ENCODE measurements at regions not wholly inside any gene's neighbourhood (a gene's known extent, or its start where the extent isn't known, plus 50 kb on each side); places are given as distances from the start of the nearest gene placed in this dataset.

DNA sequence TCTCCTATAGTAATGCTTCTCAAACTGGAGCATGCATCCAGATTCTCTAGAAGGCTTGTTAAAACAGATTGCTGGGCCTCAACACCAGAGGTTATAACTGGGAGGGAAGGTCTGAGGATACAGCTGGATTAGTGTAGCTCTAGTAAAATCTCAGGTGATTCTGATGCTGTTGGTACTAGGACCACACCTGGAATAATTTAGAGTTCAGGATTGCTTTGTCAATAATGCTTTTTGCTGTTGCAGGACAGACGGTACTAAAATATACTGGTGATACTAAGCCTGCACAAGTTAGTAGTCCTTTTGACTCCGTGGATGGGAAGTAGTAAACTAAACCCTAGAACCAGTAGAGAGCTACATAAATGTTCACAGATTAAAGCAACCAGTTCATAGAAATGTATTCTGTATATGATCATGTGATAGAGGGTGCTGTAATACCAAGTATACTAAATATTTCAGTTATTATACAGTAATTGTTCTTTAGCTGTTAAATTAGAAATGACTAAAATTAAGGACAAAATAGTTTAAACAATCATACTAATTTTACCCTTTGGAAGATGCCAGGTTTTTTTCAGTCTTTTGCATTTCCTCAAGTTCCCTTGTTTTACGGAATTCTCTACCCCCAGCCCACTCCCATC lies 258.2 kb upstream of the STARD13 start:
- Histone ChIP-seq H2AFZ (ENCODE audit: control insufficient read depth, low read depth, low read length) (peak overlapping the region; percentile 70), H3K36me3 (ENCODE audit: control insufficient read depth in 2 of 2, insufficient read depth in 2 of 2, low read length in 1 of 2) (no peaks in the 10 kb centered on the region), H3K9ac (ENCODE audit: control insufficient read depth, insufficient read depth, low read length) (peak overlapping the region; percentile 87), H3K4me1 (ENCODE audit: control insufficient read depth, insufficient read depth, low read length) (peaks cover 18% of the 10 kb centered on the region), H3K27ac (ENCODE audit: control insufficient read depth, insufficient read depth) (peak overlapping the region; percentile 97), H3K79me2 (ENCODE audit: control insufficient read depth, insufficient read depth, low read length) (no peaks in the 10 kb centered on the region), H3K4me3 (peak overlapping the region; percentile 69; the same call in 1 of the 2 replicates), H4K20me1 (ENCODE audit: control insufficient read depth, insufficient read depth) (no peaks in the 10 kb centered on the region), H3K9me3 (replicated peaks; ENCODE audit: control insufficient read depth, insufficient read depth, low read length) (peaks cover 2% of the 10 kb centered on the region; the same call in 2 of the 3 replicates), H3K27me3 (replicated peaks in 1 of 2; ENCODE audit: control insufficient read depth in 2 of 2, insufficient read depth in 2 of 2, low read length in 1 of 2) (no peaks in the 10 kb centered on the region), H3K4me2 (ENCODE audit: control insufficient read depth, insufficient read depth) (peak overlapping the region; percentile 69)
- ChIA-PET POLR2A (interaction anchor here (0.6 to 3.1 kb wide), 11 partner anchors 135 to 638 kb away, joined by 3 to 20 read pairs (median 4); no protein-coding TSS in a partner anchor), SMC1A (ENCODE audit: uncharacterized antibody, unreplicated experiment) (interaction anchor here (0.7 to 5.2 kb wide), 37 partner anchors 9 to 1620 kb away, joined by 3 to 134 read pairs (median 4); partner anchors contain the start of gene RFC3), CTCF (interaction anchor here (0.8 to 3.9 kb wide), 25 partner anchors 10 to 1615 kb away, joined by 3 to 90 read pairs (median 5); no protein-coding TSS in a partner anchor), RAD21 (ENCODE audit: unreplicated experiment) (interaction anchor here (0.5 to 5.2 kb wide), 42 partner anchors 9 to 1620 kb away, joined by 3 to 132 read pairs (median 4); partner anchors contain the start of genes PDS5B and RFC3)
- BruUV-seq (replicated peaks): no TSS peak
- FAIRE-seq (peak; percentile 82), DNase-seq (ENCODE audit: low read depth, low spot score) (no peak), ATAC-seq (no peak)
- in situ Hi-C loops (cut with MboI) (loop anchor here (5.0 to 25.0 kb wide), 5 partner anchors 336 to 1621 kb away; partner anchors contain the start of genes N4BP2L1, N4BP2L2 and PDS5B), intact Hi-C loops (cut with micrococcal nuclease; ENCODE audit: unreplicated experiment) (loop anchor here (1.0 to 5.0 kb wide), 9 partner anchors 180 to 1005 kb away; partner anchors contain the start of genes N4BP2L2 and RFC3)
- TF ChIP-seq ZBED1 (IDR thresholded peaks at IDR 0.05; ENCODE audit: borderline replicate concordance) (no peak), ZNF217 (IDR thresholded peaks at IDR 0.05) (no peak), TARDBP (IDR thresholded peaks at IDR 0.05; ENCODE audit: borderline replicate concordance) (no peak), RAD21 (IDR thresholded peaks at IDR 0.05; ENCODE audit: insufficient read depth, low read depth, low read length) (0 out of 2 replicates have a peak, but pooled peaks have one; percentile 8), FOXM1 (IDR thresholded peaks at IDR 0.05; ENCODE audit: low read depth, low read length) (no peak)
- TF ChIP-seq, protein P1, sequence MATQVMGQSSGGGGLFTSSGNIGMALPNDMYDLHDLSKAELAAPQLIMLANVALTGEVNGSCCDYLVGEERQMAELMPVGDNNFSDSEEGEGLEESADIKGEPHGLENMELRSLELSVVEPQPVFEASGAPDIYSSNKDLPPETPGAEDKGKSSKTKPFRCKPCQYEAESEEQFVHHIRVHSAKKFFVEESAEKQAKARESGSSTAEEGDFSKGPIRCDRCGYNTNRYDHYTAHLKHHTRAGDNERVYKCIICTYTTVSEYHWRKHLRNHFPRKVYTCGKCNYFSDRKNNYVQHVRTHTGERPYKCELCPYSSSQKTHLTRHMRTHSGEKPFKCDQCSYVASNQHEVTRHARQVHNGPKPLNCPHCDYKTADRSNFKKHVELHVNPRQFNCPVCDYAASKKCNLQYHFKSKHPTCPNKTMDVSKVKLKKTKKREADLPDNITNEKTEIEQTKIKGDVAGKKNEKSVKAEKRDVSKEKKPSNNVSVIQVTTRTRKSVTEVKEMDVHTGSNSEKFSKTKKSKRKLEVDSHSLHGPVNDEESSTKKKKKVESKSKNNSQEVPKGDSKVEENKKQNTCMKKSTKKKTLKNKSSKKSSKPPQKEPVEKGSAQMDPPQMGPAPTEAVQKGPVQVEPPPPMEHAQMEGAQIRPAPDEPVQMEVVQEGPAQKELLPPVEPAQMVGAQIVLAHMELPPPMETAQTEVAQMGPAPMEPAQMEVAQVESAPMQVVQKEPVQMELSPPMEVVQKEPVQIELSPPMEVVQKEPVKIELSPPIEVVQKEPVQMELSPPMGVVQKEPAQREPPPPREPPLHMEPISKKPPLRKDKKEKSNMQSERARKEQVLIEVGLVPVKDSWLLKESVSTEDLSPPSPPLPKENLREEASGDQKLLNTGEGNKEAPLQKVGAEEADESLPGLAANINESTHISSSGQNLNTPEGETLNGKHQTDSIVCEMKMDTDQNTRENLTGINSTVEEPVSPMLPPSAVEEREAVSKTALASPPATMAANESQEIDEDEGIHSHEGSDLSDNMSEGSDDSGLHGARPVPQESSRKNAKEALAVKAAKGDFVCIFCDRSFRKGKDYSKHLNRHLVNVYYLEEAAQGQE (IDR thresholded peaks at IDR 0.05; ENCODE audit: low read depth, low read length): no peak
- TF ChIP-seq, protein P2, sequence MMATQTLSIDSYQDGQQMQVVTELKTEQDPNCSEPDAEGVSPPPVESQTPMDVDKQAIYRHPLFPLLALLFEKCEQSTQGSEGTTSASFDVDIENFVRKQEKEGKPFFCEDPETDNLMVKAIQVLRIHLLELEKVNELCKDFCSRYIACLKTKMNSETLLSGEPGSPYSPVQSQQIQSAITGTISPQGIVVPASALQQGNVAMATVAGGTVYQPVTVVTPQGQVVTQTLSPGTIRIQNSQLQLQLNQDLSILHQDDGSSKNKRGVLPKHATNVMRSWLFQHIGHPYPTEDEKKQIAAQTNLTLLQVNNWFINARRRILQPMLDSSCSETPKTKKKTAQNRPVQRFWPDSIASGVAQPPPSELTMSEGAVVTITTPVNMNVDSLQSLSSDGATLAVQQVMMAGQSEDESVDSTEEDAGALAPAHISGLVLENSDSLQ (IDR thresholded peaks at IDR 0.05): no peak
- WGBS (ENCODE audit: insufficient coverage, insufficient replicate concordance, low lambda C conversion rate, missing lambda C conversion rate): 5% methylated on average over 3 of the region's 3 CpGs

Measured in GM12878 (cell line).